Fibroblast of skin of left quadriceps (primary cell): ENCODE measurements at regions not wholly inside any gene's neighbourhood (a gene's known extent, or its start where the extent isn't known, plus 50 kb on each side); places are given as distances from the start of the nearest gene placed in this dataset.
A peak's percentile ranks its signal among the peaks of the same experiment; 100 is the strongest.

Experiments used
- DNase-seq, 2 experiments: peaks; one replicate each; pipeline ENCODE4 v3.0.0-alpha.2; 2013; ENCODE audit warnings: low read depth in 2 of 2

DNA sequence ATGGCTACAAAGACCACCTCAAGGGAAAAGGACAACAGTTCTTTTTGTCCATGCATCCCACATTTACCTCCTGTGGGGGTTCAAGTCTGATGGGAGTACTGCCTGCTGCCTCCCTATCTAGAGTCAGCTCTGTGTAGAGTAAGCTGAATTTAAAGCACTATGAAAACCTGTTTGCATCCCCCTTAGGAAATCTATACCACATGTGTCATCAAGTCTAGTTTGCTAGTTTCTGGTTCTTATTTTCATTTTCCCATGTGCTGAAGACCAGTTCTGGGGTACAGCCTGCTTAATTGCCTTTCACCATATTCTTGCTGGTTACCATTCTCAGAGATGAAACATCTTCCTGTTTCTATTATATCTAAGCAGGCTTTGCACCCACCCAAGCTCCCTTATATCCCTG is 470.3 kb downstream of the MBD2 start:
- DNase-seq = no peak

DNA sequence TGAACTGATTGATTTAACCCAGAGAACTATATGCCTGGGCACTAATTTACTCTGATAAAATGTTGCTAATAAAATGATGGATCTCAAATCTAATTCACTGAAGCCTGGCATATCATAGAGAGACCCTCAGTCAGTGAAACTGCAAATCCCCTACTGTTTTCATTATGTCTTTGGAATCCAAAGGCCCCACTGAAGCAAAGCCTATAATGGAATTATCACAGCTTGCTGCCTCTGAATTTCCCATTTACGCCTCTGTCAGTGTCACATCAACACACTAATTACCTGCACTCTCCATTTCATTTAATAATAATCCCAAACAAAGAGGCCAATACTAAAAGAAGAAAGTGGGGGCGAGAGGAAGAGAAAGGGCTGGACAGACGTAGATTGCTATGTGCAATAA is 470.9 kb downstream of the MBD2 start:
- no peak for DNase-seq

- DNase-seq = no peak
Observed at GRCh38 chr18:53752781-53753367, 471.6 kb downstream of the MBD2 start.

DNA sequence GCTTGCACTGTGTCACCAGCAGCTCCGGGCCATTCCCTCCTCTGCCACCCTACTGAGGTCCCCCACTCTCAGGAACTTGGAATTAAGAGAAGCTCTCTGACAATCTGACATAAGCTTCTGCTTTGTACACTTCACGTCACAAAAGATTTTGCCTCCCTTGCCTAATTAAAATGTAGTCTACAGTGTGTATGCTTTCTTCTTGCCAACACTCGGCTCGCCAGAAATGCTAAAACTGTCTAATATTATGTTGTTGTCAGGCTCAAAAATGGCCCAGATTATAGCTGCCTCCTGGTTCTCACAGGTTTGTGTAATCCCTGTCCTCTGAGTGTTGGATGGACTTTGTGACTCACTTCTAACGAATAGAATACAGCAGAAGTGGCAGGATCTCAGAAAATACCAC is 474.7 kb downstream of the MBD2 start:
- DNase-seq = no peak

DNA sequence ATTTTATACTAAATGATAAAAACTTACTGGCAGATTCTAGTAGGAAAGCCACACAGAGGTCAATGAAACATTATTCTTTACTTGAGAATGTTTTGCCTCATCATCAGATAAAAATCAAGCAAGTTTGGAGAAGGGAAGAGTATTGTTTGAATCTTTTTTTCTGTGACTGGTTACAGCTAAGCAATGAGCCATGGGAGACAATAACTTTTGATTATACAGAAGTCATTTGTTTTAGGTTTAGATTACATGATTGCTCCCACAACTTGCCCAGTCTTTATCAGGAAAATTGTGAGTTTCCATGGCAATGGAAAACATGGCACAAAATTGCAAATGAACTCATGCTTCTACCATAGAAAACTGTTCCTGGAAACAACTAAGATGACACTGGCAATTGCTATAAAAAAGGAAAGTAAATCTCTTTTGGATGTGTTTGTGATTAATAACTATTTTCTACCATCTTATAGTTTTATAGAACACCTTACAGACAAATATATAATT is 476.8 kb downstream of the MBD2 start:
- DNase-seq = no peak

DNA sequence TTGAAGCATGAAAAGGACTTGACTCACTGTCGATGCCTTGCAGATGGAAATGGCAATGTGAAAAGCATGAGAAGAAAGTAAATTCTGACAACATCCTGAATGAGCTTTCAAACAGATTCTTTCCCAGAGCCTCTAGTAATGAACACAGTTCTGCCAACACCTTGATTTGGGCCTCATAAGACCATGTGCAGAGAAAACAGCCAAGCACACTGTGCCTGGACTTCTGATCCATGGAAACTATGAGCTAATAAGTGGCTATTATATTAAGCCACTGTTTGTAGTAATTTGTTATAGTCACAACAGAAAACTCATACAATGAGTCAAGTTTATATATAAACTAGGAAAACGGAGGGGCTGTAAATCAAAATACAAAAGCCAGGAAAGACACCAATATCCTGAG is 477.3 kb downstream of the MBD2 start:
- no peak for DNase-seq

DNA sequence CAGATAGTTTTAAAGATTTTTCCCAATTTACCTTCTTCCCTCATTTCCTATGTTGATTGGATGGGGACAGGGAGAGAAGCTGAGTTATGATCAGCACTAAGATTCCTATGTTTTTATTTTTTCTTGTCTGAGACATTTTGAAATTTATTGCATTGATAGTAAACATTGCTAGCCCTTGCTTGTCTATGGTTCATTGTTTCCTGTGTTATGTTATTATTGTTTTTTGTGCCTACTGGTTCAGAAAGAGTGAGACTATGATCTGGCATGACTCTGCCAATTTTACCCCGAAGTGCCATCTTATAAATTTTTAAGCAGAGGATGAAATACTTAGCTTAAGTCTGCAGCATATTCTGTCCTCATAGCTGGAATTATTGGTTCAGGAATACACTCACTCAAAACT is 478.5 kb downstream of the MBD2 start:
- DNase-seq = no peak

DNA sequence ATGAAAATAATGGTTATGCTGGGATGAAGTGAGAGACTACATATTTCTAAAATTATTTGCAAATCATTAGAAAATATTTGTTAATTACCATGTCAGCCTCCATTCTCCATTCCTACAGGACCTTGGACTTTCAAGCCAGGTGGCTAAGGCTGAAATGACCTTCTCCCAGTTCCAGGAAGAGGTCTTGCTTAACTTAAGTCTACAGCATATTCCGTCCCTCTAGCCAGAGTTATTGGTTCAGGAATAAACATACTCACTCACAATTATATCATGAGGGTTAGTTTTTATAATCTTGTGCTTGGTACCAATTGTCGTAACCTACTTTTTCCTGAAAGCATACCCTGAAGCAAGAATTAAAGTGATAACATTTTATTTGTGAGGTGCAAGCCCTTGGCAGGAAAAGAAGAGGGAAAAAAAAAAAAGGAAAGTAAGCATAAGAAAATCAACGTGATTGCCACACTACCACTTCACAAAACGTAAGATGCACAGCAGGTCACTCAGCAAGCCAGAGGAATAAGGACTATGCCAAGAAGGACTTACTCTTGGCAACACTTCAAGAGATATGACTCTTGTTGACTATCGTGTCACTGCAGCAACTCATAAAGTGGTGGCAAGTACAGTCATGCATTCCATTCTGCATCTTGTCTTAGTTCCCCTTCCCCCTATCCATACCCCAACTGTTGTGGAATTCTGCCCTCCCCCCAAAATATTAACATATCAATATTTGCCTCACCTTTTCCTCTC is 479.1 kb downstream of the MBD2 start:
- peak in 1 of 2 experiments; percentile 9 for DNase-seq

DNA sequence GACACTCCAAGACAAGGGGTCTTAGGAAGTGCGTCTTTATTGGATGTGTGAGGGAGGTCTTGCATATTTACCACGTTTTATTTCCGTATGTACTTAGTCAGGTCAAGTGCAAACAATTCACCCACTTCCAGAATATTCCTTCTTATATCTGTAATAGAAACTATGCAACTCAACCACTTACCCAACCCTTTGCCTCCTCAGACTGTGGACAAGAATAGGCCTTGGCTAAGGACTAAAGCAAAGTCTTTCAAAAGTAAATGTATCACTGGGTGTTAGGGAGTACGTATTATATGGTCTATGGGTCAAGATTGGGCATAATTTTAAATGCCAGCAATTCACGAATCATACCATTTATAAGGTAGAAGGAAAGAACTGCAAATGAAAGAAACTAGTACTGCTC is 484.8 kb downstream of the MBD2 start:
- no peak for DNase-seq

- DNase-seq = no peak
Observed at GRCh38 chr18:53735526-53735925, 488.9 kb downstream of the MBD2 start.

DNA sequence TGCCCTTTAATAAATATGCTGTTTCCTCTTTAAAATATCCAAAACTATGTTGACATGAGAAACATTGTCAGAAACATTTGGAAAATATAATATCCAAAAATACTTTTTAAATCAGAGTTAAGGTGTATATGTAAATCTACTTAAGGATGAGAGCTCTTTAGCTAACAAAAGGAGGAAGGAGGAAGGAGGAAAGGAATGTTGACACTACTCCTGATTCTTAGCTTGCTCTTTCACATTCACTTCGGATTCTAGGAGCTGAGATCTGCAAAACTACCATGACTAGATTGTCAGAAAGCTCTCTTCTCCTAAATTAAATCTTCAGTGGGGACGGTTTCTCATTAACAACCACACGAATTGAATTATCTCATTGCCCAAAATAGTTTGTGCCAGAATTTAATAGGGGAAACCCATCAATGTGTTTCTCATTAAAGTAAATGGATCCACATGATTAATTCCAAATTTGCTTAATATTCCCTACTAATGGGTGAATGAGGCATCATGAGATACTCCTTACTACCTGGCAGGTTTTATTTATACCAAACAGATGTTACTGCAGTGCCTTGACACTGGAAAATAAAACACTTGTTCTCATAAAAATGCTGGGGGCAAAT is 509.1 kb downstream of the MBD2 start:
- DNase-seq = peak in 1 of 2 experiments; percentile 9

- no peak for DNase-seq
Observed at GRCh38 chr18:53710080-53710479, 514.4 kb downstream of the MBD2 start.

GRCh38 chr18:53702480-53702879 is 522.0 kb downstream of the MBD2 start:
- DNase-seq = no peak

- no peak for DNase-seq
Observed at GRCh38 chr18:53701697-53702096, 522.8 kb downstream of the MBD2 start.

DNA sequence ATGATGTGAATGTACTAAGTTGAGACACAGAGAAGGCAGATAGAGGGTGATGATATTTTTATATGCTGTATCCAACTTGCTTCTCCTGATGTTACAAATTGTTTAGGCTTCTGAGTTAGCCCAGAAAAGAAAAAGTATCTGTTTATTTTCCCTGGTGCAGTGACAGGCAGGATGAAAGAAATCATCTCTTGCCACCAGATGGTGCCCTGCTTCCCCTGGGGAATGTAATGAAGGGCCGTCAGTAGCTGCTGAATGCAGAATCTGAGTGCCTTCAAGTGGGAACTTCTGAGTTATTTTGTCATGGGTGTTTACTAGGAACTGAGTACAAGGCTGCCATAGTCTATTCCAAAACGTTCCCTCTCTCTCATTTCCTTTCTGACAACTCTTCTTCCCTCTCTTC is 525.6 kb downstream of the MBD2 start:
- peak; percentile 21 to 28 for DNase-seq

GRCh38 chr18:53689886-53690285 is 534.6 kb downstream of the MBD2 start:
- DNase-seq = no peak

GRCh38 chr18:53686965-53687364 is 537.5 kb downstream of the MBD2 start:
- DNase-seq = no peak

GRCh38 chr18:53682796-53683195 is 541.7 kb downstream of the MBD2 start:
- DNase-seq = no peak

DNA sequence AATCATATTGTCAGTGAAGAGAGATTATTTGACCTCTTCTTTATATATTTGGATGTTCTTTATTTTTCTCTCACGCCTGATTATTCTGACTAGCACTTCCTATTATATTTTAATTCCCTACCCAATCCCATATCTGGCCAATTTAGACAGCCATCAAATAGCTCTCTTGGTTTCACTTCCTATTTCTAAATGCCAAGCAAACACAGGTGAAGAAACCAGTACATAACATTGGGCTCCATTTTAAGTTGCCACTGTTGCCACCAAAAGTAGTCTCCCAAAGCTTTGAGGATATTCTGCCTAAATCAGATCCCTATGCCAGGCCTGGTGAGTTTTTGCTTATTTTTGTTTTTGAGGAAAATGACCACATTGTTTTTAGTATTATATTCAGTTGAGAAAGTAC is 547.0 kb downstream of the MBD2 start:
- no peak for DNase-seq

DNA sequence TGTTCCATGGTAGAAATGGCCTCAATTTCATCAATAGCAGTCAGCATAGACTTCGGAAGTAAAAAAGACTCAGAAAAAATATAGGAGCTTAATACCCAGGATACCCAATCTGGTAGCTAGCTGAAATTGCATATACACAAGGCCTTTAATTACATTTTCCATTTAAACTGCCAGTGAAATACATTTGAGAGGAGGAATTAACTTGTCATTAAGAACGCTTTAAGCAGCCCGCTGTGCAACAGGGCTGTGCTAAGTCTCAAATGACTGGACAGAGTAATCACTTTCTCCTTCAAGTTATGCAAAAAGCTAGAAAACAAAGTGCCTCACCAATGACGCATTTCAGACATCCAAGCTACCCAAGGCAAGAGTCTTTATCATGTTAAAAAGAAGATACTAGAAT is 558.8 kb downstream of the MBD2 start:
- no peak for DNase-seq

DNA sequence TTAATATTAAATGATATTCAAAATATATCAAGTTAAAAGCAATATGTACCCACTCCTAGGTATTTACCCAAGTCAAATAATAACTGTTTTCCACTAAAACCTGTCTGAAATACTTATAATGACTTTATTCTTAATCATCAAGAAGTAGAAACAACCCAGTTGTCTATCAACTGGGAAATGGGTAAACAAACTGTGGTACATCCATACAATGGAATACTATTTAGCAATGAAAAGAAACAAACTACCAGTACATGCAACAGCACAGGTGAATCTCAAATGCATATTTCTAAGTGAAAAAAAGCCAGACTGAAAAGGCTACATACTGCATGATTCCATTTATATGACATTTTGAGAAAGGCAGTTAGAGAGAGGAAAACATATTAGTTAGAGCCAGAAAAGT is 559.9 kb downstream of the MBD2 start:
- no peak for DNase-seq

DNA sequence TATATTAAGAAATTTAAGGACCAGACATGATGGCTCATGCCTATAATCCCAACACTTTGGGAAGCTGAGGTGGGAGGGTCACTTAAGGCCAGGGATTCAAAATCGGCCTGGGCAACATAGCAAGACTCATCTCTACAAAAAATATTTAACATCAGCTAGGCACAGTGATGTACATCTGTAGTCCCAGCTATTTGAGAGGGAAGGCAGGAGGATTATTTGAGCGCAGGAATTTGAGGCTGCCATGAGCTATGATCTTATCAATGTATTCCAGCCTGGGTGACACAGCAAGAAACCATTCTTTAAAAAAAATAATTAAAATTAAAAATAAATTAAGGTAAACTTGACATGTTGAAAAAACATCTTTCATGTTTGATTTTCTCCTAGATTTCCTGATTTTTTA is 564.2 kb downstream of the MBD2 start:
- no peak for DNase-seq

DNA sequence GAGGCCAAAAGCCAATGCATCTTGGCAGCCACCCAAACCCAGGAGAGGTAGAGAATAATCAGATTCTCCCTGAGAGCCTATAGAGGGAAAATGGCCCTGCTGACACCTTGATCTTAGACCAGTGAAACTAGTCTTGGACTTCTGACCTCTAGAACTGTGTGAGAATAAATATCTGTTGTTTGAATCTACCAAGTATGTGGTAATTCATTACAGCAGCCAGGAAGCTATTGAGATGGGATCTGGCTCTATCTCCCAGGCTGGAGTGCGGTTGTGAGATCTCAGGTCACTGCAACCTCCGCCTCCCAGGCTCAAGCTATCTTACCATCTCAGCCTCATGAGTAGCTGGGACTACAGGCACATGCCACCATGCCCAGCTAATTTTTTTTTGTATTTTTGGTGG is 567.2 kb downstream of the MBD2 start:
- DNase-seq = no peak
